Activated naive CD8-positive, alpha-beta T cell treated with anti-CD3 and anti-CD28 coated beads, Interleukin-2, amount 50 U/mL, for 16 hours (primary cell): ENCODE measurements at regions not wholly inside any gene's neighbourhood (a gene's known extent, or its start where the extent isn't known, plus 50 kb on each side); places are given as distances from the start of the nearest gene placed in this dataset.
A peak's percentile ranks its signal among the peaks of the same experiment; 100 is the strongest.
"Not testable (repeated sequence)": the region's sequence is repeated elsewhere in the genome, so short reads cannot be mapped to it uniquely, and the experiment has no call there.

ENCODE experiments used
- DNase-seq: peaks from one replicate; pipeline ENCODE4 v3.0.0-alpha.2; 2020; ENCODE audit warnings: low read depth, low spot score

DNA sequence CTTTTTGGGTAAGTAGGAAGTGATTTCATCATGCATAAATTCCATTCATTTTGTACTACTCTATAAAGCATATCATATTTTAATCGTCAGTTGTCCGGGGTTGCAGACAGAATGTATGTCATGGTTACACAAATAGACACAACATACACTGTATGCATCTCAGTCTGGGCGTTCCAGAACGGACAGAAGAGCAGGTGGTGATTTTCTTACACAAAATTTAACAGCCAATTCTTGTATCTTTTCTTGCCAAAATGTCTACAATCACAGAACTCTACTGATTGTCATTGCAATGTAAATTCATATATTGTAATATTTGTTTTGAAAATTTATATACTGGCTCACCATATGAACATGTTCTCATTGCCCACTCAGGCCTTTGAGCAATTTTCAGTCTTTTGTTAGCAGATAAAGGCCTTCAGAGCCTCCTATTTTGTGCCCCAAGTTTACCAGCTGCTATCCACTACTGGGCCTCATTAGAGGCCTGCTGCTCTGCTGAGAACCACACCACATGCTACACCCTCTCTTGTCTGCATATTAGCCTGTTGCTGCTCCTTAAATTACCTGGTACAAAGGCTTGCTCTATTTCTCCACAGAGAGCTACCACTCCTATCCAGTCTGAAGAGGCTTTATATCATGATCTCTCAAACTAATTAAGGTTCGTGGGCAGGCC lies 61.5 kb downstream of the PRDM13 start:
- DNase-seq = no peak

DNA sequence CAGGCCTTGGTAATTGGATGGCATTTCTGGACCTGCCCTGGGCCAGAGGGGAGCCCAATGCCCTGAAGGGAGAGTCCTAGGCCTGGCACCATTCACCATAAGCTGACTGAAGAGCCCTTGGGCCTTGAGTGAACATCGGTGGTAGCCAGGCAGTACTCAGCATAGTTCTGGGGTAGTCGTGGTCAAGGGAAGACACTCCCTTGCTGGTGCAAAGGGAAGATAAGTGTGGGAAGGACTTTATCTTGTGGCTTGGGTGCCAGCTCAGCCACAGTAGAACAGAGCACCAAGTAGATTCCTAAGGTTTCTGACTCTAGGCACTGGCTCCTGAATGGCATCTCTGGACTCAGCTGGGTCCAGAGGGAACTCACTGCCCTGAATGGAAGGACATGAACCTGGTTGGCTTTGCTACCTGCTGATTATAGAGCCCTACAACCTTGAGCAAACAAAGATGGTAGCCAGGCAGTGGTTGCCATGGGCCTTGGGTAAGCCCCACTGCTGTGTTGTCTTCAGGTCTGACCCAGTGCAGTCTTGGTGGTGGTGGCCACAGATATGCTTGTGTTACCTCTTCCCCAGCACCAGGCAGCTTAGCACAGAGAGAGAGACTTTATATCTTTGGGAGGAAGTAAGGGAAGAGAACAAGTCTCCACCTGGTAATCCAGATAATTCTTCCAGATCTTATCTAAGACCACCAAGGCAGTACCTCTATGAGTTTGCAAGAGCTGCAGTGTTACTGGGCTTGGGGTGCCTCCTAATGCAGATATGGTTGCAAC lies 83.5 kb downstream of the PRDM13 start:
- no peak for DNase-seq

DNA sequence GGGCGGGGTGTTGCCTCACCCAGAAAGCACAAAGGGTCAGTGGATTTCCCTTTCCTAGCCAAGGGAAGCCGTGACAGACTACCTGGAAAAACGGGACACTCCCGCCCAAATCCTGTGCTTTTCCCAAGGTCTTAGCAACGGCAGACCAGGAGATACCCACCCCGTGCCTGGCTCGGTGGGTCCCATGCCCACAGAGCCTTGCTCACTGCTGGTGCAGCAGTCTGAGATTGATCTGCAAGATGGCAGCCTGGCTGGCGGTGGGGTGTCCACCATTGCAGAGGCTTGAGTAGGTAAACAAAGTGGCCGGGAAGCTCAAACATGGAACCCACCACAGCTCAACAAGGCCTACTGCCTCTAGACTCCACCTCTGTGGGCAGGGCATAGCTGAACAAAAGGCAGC lies 95.7 kb downstream of the PRDM13 start:
- not testable (repeated sequence) for DNase-seq

DNA sequence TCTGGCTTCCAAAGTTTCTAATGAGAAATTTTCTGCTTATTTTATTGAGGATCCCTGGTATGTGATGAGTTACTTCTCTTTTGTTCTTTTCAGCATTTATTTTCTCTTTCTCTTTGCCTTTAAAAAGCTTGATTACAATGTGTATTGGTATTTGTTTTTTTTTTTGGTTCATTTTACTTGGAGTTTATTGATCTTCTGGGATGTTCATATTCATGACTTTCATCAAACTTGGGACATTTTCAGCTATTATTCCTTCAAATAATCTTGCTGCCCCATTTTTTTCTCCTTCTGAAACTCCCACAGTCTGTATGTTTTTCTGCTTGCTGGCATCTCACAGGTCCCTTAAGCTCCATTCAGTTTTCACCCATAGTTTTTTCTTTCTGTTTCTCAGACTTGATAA lies 102.4 kb downstream of the PRDM13 start:
- no peak for DNase-seq

DNA sequence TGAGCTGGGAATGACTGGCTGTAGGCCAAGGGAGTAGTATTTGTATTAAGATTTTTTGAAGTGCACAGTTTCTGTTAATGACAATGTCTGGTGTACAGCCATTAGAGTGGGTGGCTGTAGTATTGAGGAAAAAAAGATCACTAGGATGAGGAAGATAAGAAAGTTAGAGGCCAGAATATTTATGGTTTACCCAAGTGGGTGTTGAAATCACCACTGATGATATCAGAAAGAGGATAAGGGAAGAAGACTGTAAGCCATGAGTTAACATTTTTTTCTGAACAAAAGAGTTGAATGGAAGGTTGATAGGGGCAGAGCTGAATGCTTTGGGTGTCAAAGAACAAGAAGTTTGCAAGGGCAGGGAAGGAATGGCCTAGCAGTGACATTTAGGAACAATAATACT lies 104.7 kb downstream of the PRDM13 start:
- DNase-seq = no peak

DNA sequence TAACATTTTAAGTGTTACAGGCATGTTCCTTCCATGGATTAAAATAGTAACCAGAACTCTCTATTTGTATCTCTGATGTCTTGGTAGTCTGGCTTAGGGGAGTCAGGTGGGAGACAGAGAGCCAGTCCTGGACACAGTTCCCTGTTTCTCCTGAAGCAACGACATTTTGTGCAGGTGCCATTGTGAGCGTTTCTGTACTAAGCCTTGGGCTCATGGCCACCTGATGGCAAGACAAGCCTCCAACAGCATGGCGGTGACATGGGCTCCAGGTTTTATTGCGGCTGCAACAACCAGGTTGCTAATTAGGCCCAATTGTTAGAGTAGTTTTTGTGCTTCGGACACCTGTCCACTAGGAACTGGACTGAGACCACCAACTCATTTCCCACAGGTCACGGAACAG lies 105.3 kb downstream of the PRDM13 start:
- DNase-seq = no peak

DNA sequence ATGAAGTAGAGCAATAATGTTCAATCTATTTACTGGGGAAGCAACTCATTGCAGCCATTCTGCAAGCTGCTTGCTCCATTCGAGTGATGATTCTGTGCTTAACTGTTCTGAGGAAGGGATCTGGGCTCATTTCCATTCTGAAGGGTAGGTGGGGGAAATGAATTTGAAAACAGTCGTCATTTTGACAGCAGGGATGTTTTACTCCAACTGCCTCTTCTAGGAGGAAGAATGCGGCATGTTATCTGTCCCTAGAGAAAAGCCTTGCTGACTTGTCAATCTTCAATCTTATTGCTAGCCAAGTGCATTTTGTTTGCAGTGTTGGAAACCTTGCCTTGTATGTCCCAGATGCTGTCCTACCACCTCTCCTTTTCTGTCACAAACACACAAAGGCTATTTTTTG lies 105.9 kb downstream of the PRDM13 start:
- DNase-seq = no peak

DNA sequence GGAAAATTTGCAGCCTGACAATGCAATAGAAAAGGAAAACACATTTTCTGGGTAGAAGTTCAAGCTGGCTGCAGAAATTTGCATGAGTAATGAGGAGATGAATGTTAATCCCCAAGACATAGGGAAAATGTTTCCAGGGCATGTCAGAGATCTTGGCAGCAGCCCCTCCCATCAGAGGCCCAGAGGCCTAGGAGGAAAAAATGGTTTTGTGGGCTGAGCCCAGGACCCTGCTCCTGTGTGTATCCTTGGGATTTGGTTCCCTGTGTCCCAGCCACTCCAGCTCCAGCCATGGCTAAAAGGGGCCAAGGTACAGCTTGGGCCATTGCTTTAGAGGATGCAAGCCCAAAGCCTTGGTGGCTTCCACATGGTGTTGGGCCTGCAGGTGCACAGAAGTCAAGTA lies 115.4 kb downstream of the PRDM13 start:
- not testable (repeated sequence) for DNase-seq

DNA sequence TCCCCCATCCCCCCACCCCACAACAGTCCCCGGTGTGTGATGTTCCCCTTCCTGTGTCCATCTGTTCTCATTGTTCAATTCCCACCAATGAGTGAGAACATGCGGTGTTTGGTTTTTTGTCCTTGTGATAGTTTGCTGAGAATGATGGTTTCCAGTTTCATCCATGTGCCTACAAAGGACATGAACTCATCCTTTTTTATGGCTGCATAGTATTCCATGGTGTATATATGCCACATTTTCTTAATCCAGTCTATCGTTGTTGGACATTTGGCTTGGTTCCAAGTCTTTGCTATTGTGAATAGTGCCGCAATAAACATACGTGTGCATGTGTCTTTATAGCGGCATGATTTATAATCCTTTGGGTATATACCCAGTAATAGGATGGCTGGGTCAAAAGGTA lies 123.6 kb downstream of the PRDM13 start:
- not testable (repeated sequence) for DNase-seq

DNA sequence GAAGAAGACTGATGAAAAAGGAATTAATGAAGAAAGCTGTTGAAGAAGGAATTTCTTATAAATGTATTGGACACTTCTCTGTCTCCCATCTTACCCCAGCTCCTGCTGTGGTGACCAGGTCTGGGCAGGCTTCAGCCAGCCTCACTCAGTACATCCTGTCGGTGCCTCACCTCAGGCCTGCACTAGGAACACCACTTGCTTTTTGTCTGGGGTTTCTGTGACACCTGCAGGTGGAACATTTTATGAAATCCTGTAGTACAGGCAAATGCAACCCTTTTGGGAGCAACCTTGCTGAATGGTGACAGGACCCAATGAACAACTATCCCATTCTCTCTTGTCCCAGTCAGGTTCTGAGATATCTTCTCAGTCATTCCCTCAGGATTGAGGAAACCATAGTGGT lies 129.7 kb downstream of the PRDM13 start:
- no peak for DNase-seq

DNA sequence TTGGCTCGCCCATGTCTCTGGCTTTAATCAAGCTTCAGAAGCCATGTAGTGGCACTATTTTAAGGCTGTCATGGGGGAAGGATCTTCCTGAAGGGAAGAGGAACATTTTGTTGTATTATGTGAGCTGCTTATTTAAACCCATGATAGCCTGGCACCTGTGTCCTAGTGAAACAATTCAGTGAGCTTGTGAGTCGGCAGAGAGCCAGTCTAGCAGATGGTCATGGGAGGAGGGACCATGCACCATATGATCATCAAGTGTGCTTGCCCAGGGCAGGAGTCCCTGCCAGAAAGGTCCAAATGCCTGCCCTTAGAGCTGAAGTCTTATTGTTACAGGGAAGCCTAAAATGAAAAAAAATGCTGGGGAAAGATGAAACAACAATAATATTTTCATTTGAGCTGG lies 132.9 kb downstream of the PRDM13 start:
- no peak for DNase-seq

DNA sequence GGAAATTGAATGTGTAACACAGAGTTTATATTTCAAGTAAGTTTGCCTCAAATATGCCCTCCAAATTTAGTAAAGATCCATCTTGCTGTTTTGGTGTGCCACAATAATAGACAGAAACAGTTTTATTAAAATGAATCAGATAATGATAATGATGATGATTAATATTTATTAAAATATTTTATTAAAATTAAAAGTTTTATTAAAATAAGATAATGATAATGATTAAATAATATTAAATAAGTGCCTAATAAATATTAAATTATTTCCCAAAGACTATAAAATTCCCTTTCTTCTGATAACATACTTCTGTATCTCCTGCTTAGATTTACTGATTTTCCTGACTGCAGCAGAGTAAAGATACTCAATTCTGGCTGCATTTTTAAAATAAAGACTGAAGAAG lies 134.5 kb downstream of the PRDM13 start:
- DNase-seq = no peak

DNA sequence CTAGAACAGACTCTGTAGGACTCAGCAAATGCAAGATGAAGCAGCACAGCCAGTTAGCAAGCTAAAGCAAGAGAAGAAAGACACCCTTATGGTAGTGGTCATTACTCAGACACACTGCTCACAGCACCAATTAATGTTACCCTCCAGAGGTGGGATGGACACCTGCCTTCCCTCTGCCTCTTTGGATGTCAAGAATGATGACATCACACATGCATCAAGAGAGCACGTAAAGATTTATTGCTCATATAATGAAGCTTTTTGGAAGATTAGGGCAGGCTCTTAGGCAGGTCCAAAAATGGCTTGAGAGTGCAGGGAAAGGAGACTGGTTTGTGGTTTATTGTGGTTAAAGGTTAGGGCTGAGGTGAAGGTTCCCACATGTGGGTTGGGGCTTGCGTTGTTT lies 137.0 kb downstream of the PRDM13 start:
- DNase-seq = no peak

DNA sequence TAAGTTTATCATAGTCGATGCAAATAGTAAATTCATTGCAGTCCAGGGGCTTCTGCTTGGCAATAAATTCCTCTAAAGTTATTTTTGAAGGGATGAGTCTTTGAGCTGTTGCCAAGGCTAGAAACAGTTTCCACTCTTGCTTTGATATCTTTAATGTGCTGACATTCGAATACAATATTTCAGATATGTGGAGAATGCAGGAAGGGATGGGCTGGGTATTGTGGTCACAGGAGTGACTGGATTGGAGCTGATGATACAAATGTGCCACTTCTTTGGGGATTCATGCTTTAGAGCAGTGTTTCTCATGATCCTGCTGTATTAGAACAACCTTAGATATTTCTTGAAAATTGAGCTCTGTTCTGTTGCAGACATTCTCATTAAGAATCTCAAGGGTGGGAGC lies 139.0 kb downstream of the PRDM13 start:
- DNase-seq = no peak

DNA sequence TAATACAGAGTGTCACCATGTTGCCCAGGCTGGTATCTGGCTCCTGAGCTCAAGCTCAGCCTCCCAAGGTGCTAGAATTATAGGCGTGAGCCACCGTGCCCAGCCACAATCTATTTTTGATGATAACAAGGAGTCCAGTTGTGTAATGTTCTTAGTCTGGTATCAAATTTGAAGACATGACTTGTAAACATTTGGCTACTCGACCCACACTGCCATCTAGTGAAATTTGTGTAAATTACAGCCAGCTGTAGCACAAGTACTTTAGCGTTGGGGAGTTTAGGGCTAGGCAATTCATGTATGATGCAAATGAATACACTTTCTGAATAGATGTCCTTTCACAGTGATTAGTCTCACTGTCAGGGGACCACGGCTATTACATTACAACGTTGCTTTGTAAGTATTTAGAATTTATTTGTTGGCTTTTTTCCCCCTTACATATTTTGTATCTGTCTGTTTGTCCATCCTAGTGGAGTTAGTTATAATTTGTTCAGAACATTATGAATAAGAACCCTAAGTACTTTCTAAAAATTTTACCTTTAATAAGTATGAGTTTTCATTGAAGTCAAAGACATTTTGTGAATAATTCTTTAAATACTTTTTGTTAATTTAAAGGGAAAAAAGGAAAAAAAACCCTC lies 139.7 kb downstream of the PRDM13 start:
- peak; percentile 20 for DNase-seq

DNA sequence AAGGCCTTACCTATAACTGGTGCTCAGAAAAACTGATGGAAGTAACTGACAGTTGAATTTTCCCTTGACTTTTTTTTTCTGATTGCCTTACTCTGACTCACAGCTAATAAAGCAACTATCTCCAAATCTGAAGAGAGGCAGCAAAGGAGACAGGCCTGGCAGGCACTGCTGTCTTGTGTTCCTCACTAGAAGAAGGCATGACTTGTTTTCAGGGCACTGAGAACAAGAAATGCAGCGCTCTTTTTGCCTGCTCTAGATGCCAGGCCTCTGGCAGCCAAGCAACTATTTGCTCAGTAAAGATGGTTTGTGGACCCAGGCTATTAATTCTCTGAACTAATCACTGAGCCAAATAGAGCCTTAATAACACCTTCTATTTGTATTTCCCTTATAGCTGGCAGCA lies 155.1 kb downstream of the PRDM13 start:
- DNase-seq = no peak

DNA sequence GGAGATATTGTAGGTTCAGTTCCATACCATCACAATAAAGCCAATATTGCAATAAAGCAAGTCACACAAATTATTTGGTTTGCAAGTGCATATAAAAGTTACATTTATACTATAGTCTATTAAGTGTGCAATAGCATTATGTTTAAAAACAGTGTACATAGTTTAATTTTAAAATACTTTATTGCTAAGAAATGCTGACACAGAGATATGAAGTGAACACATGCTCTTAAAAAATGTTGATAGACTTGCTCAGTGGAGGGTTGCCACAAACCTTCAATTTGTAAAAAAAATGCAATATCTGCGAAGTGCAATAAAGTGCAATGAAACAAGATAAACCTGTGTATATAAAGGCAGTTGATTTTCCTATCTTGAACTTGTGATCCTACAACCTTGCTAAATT lies 161.5 kb downstream of the PRDM13 start:
- no peak for DNase-seq

DNA sequence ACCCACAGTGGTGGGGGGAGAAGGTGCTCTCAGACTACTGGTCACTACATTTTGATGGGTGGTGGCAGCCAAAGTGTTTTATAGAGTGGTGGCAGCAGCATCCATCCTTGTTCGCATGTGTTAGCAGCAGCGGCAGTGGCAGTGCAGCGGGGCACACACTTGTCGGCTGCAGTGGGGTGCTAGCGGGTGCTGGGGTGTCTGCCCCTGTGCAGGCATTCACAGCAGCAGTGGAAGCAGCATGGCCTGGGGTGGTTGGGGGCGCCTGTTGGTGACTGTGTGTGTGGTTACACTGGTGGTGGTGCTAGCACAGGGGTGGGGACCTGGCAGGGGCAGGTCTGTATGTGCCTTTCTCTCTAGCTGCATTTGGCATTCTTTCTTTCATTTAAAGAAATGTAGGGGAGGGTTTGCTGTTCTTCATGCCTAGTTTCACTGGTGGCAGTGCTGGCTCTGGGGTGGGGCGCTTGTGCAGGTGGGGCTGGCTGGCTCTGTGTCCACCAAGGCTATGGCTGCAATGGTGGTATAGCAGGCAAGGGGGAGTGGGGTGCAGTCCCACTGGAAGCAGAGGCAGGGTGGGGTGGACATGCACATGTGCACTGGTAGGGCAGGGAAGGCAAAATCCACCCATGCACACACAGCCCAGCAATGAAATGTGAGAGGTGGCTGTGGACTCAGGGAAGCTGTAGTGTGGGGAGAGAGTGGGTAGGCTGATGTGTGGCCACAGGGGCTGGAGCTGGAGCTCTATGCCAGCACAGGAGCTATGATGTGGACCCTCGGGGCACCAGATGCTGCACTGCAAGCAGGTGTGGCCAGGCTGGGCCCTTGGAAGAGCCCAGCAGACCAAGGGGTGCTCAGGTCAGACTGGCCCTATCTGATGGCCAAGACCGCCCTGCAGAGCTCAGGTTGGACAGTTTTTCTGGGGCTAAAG lies 173.3 kb downstream of the PRDM13 start:
- DNase-seq = no peak

DNA sequence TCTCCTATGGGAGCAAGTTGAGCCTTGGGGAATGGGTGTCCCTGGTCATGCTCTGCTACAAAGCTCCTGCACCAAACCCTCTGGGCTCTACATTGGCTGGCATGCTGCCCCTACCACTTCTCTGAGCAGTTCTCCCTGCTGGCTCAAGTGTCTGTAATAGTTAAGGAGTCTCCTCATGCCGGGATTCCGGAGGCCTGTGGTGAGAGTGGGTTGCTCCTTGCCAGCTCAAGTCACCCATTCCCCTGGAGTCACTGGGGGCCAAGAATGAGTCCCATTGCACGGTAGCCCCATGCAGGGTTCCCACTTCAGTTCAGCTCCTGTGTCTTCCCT lies 173.9 kb downstream of the PRDM13 start:
- DNase-seq = no peak

DNA sequence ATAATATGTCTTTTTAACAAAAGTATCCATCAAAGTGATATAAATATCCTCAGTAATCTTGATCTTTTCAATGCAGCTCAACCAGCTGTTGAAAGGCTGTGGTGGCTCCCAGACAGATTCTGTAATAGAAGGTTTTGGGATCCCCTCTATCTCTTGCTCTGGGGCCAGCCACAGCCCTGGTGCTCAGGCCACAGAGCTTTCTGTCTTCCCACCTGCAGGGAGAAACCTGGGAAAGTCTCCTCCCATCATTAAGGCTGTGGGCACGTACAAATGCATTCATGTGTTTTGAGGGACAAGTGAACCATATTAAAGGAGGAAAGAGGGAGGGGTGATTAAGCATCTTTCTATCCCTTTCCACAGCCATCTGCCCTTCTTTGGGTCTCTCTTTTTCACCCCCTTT lies 183.1 kb downstream of the PRDM13 start:
- no peak for DNase-seq

DNA sequence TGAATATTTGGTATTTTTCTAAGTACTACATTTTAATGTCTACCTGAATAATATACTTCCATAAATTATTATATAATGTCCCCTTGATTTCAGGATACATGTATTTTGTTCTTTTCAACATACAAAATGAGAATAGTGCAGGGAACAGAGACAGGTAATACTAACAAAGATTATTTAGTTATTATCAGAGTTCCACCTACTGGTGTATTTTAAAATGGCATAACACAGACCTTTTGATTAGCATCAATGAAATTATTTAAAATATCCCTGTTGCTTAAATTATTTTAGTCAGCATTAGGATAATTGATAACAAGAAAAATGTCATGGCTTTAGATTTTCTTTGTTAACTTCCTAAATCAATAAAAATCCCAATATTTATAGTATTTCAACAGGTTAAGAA lies 184.0 kb downstream of the PRDM13 start:
- DNase-seq = no peak

DNA sequence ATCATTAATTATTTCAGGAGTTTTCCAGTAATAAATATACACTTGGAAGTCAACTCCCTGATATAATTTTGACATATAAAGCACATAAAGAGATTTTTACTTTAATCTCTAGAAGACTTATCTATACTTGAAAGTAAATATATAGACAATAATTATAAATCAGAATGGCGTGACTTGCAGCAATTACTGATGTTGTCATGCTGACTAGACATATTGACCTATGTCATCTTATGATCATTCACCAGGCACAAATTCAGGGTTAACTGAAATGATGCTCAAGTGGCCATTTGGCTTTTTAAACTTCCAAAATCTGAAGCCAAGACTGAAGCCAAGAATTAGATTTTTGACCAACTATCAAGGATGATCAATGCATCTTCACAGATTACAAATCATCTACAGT lies 192.2 kb downstream of the MCHR2 start:
- DNase-seq = no peak
